ENCODE measurements at regions not wholly inside any gene's neighbourhood (a gene's known extent, or its start where the extent isn't known, plus 50 kb on each side); places are given as distances from the start of the nearest gene placed in this dataset.

GRCh38 chr1:234745844-234746797 lies 136.1 kb upstream of the IRF2BP2 start (continued):
- peak; percentile 59; the same call in 1 of the 2 replicates for TF ChIP-seq ZNF394 (tag by site-specific recombination; IDR thresholded peaks at IDR 0.05; ENCODE audit: borderline replicate concordance)
- TF ChIP-seq ZNF48 (tag by site-specific recombination; IDR thresholded peaks at IDR 0.05): no peak
- no peak for TF ChIP-seq ZFP41 (tag by site-specific recombination; IDR thresholded peaks at IDR 0.05; ENCODE audit: borderline replicate concordance)
- no peak; the same call in 1 of the 2 replicates for TF ChIP-seq GLI2 (tag by site-specific recombination; IDR thresholded peaks at IDR 0.05; ENCODE audit: borderline replicate concordance, low read depth)
- TF ChIP-seq ZNF174 (tag by site-specific recombination; IDR thresholded peaks at IDR 0.05): no peak
- TF ChIP-seq, protein P1, sequence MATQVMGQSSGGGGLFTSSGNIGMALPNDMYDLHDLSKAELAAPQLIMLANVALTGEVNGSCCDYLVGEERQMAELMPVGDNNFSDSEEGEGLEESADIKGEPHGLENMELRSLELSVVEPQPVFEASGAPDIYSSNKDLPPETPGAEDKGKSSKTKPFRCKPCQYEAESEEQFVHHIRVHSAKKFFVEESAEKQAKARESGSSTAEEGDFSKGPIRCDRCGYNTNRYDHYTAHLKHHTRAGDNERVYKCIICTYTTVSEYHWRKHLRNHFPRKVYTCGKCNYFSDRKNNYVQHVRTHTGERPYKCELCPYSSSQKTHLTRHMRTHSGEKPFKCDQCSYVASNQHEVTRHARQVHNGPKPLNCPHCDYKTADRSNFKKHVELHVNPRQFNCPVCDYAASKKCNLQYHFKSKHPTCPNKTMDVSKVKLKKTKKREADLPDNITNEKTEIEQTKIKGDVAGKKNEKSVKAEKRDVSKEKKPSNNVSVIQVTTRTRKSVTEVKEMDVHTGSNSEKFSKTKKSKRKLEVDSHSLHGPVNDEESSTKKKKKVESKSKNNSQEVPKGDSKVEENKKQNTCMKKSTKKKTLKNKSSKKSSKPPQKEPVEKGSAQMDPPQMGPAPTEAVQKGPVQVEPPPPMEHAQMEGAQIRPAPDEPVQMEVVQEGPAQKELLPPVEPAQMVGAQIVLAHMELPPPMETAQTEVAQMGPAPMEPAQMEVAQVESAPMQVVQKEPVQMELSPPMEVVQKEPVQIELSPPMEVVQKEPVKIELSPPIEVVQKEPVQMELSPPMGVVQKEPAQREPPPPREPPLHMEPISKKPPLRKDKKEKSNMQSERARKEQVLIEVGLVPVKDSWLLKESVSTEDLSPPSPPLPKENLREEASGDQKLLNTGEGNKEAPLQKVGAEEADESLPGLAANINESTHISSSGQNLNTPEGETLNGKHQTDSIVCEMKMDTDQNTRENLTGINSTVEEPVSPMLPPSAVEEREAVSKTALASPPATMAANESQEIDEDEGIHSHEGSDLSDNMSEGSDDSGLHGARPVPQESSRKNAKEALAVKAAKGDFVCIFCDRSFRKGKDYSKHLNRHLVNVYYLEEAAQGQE (tag by site-specific recombination; IDR thresholded peaks at IDR 0.05): no peak
- TF ChIP-seq ZNF561 (tag by site-specific recombination; IDR thresholded peaks at IDR 0.05; ENCODE audit: borderline replicate concordance): peak; percentile 80
- TF ChIP-seq ZNF560 (tag by site-specific recombination; IDR thresholded peaks at IDR 0.05; ENCODE audit: borderline replicate concordance): no peak
- TF ChIP-seq ZNF704 (tag by site-specific recombination; IDR thresholded peaks at IDR 0.05): no peak
- TF ChIP-seq ZBTB17 (tag by site-specific recombination; IDR thresholded peaks at IDR 0.05): peak; percentile 90
- no peak for TF ChIP-seq ZNF785 (tag by site-specific recombination; IDR thresholded peaks at IDR 0.05)
- peak; percentile 72 for TF ChIP-seq OSR2 (tag by site-specific recombination; IDR thresholded peaks at IDR 0.05)
- no peak for TF ChIP-seq SCRT1 (tag by site-specific recombination; IDR thresholded peaks at IDR 0.05; ENCODE audit: borderline replicate concordance)
- no peak for TF ChIP-seq HIC1 (tag by site-specific recombination; IDR thresholded peaks at IDR 0.05)
- no peak for TF ChIP-seq KLF8 (tag by site-specific recombination; IDR thresholded peaks at IDR 0.05)
- TF ChIP-seq ZNF518A (tag by site-specific recombination; conservative IDR thresholded peaks at IDR 0.05; ENCODE audit: low read depth): peak; percentile 59; the same call in 1 of the 2 replicates
- no peak for TF ChIP-seq ZNF473 (tag by site-specific recombination; IDR thresholded peaks at IDR 0.05)
- TF ChIP-seq, protein P2, sequence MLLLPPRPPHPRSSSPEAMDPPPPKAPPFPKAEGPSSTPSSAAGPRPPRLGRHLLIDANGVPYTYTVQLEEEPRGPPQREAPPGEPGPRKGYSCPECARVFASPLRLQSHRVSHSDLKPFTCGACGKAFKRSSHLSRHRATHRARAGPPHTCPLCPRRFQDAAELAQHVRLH (tag by site-specific recombination; IDR thresholded peaks at IDR 0.05): peak; percentile 61; the same call in 1 of the 2 replicates
- no peak for TF ChIP-seq ZNF791 (tag by site-specific recombination; IDR thresholded peaks at IDR 0.05)
- TF ChIP-seq ZNF521 (tag by site-specific recombination; IDR thresholded peaks at IDR 0.05): no peak
- no peak for TF ChIP-seq ZNF404 (tag by site-specific recombination; IDR thresholded peaks at IDR 0.05)
- TF ChIP-seq ZNF639 (tag by site-specific recombination; IDR thresholded peaks at IDR 0.05): peak; percentile 68; the same call in 1 of the 2 replicates
- TF ChIP-seq, protein P3, sequence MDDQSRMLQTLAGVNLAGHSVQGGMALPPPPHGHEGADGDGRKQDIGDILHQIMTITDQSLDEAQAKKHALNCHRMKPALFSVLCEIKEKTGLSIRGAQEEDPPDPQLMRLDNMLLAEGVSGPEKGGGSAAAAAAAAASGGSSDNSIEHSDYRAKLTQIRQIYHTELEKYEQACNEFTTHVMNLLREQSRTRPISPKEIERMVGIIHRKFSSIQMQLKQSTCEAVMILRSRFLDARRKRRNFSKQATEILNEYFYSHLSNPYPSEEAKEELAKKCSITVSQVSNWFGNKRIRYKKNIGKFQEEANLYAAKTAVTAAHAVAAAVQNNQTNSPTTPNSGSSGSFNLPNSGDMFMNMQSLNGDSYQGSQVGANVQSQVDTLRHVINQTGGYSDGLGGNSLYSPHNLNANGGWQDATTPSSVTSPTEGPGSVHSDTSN (CRISPR knock-in tag; IDR thresholded peaks at IDR 0.05): no peak

All from HEK293 (cell line).